RPMI8226 (cell line): ENCODE measurements at regions not wholly inside any gene's neighbourhood (a gene's known extent, or its start where the extent isn't known, plus 50 kb on each side); places are given as distances from the start of the nearest gene placed in this dataset.
A peak's percentile ranks its signal among the peaks of the same experiment; 100 is the strongest.

ENCODE experiments used
- DNase-seq: peaks from one replicate; pipeline ENCODE4 v3.0.0-alpha.2; 2015

GRCh38 chrX:95029571-95029970, 1355.6 kb downstream of the FAM133A start:
- no peak for DNase-seq

GRCh38 chrX:95040104-95040503, 1366.1 kb downstream of the FAM133A start:
- DNase-seq, result no peak

GRCh38 chrX:95044331-95044730, 1370.3 kb downstream of the FAM133A start:
- DNase-seq, result no peak

- DNase-seq, result no peak
Observed at GRCh38 chrX:95055991-95056390, 1382.0 kb downstream of the FAM133A start.

DNA sequence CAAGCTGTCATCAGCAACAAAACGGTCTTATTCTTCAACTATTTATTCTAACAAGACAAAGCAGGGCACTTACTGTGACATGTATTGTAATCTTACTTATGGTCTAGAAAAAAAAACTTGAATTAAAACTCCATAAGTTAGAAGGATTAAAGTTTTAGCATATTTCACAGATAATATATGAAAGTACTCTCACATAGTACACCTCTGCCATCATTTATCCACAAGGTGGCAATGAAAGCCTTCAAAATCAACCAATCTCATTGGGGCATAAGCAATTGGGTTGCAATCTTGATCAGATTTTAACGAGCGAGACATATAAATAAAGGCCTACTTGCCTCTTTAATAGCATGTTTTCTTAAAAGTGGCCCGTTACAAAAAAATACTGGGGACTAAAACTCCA, 1382.9 kb downstream of the FAM133A start:
- peak; percentile 22 for DNase-seq

DNA sequence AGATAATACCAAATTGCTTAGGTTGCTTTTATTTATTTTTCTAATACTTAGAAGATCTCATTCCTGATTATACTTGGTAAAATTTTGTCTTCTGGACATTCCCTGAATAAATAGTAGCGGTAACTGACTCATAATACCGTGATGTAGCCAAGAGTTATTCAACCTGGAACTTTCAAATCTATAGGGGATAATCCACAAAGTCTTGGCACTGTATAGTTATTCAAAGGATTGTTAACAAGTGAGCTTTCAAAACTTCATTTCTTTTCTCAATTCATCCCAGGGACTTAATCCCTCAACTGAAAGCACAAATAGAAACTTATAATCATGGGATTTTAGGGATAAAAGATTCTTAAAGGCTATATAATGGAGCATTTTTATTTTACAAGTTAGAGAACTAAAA, 1383.3 kb downstream of the FAM133A start:
- DNase-seq, result no peak

GRCh38 chrX:95058815-95059214, 1384.8 kb downstream of the FAM133A start:
- DNase-seq, result no peak

- peak; percentile 77 for DNase-seq
Observed at GRCh38 chrX:95059909-95060308, 1385.9 kb downstream of the FAM133A start.

DNA sequence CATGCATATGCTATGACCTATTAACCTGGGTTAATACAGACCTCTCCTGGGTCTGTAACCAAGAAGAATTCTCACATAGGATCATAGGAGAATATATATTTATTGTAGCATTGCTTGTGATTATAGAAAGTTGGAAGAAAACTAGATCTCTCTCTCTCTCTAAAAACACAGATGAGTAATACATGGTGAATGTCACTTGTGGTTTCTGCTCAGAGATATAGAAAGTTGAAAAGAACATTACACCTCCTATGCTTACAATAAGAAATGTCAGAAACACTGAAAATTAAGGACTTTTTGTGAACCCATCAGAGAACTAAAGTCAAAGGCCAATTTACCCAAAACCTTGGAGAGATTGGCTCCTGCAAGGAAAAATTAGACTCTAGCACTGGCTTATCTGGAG, 1389.5 kb downstream of the FAM133A start:
- no peak for DNase-seq

GRCh38 chrX:95065151-95065550, 1391.1 kb downstream of the FAM133A start:
- no peak for DNase-seq

DNA sequence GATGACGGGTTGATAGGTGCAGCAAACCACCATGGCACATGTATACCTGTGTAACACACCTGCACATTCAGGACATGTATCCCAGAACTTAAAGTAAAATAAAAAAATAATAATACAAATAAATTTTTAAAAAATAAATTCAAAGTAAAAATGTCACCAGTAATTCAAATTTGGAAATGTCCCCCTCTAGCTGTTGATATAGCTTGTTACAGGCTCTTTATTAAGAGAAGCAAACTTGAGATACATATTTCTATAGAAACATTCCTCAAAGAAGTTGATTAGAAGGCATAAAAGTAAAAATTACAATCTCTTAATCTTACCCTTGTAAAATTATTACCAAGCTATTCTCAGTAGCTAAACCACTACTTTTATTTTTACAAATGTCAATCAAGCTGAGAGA, 1397.0 kb downstream of the FAM133A start:
- DNase-seq, result no peak

GRCh38 chrX:95071621-95072020, 1397.6 kb downstream of the FAM133A start:
- DNase-seq, result no peak

GRCh38 chrX:95076449-95076848, 1402.4 kb downstream of the FAM133A start:
- DNase-seq, result peak; percentile 45

DNA sequence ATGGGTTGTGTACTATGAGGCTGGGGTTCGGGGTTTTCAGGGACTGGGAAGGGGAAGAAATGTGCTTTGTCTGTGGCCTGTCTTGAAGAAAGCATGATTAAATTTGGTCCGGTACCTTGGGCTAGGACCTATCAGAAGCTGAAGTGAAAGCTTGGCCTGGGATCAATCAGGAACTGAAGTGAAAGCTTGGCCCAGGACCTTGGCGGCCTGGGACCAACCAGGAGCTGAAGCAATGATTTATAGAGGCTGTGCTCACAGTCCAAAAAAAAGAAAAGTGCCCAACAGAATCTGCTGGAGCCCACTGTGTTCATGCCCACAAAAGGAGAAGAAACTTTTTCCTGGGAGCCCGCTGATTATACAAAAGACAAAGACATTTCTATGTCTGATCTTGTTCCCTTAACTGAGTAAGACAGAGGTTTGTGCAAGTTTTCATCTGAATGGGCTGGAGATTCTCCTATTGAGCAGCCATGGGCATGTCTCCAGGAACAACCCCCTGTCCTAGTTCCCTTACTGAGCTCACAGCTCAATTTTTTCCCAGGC, 1427.9 kb downstream of the FAM133A start:
- no peak for DNase-seq

DNA sequence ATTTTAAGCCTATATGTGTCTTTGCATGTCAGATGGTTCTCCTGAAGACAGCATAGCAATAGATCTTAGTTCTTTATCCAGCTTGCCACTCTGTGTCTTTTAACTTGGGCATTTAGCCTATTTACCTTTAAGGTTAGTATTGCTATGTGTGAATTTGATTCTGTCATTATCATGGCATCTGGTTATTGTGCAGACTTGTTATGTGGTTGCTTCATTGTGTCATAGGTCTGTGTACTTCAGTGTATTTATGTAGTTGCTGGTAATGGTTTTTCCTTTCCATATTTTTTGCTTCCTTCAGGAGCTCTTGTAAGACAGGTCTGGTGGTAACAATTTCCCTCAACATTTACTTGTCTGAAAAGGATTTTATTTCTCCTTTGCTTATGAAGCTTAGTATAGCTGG, 1443.5 kb downstream of the FAM133A start:
- DNase-seq, result no peak

DNA sequence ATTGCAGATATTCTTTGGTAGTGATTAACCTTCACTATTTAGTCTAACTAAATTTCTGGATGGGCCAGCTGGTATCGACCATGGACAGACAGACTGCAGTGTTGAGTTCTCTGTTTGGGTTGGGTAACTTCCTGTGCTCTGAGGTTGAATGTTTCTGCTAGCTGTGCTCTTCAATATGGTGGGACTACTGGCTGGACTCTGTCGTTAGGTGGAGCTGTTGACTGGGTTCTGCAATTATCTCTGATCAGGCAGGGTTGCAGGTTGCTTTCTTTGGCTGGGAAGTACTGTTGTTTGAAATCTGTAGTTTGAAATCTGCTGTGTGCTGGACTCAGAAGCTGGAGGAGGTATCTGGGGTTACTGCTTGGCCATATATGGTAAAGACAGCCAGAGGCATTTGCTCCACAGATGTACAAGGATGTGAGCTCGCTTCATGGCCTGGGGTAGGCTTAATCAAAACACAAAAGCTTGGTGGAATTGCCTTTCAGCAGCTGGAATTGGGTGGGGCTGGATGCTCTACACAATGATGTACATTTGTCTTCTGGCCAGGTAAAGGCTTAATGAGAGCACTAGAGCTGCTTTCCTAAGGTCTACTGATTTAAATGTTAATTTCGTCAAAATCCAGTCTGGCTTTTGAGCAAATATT, 1472.0 kb downstream of the FAM133A start:
- no peak for DNase-seq

DNA sequence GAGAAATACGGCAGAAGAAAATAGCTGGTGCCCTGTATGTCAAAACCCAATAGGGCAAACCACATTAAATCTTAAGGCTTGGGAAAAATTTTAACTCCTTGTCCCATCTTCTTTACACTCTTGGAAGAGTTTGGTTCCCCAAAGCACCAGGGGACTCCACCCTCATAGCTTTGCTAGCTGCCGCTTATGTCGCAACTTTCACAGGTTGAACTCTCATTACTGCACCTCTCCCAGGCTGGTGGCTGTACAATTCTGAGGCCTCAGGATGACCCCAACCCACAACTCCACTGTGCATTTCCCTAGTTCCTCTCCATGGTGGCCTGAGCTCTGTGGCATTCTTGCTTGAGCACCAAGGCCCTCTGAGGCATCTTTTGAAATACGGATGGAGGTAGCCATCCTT, 1478.8 kb downstream of the FAM133A start:
- DNase-seq, result no peak

- no peak for DNase-seq
Observed at GRCh38 chrX:95156566-95156965, 1482.6 kb downstream of the FAM133A start.
